ENCODE measurements at regions not wholly inside any gene's neighbourhood (a gene's known extent, or its start where the extent isn't known, plus 50 kb on each side); places are given as distances from the start of the nearest gene placed in this dataset.

GRCh38 chr13:83536153-83536552, 346.1 kb downstream of the SLITRK1 start:
- H3K23ac ChIP-seq (ENCODE audit: low read depth, low read length), result no peak overlapping the region
- CTCF ChIA-PET, result no interaction called here
- H3K9ac ChIP-seq (ENCODE audit: low read depth, low read length), result no peak overlapping the region
- no peak overlapping the region for H2AFZ ChIP-seq (replicated peaks; ENCODE audit: low read length, poor library complexity)
- no peak overlapping the region for H2BK20ac ChIP-seq (ENCODE audit: low read depth, low read length)
- H4K20me1 ChIP-seq (ENCODE audit: insufficient read depth, low read length), result no peaks in the 10 kb centered on the region
- H3K27me3 ChIP-seq (ENCODE audit: control insufficient read depth, insufficient read depth, low read length), result no peaks in the 10 kb centered on the region
- H3K9me1 ChIP-seq (ENCODE audit: insufficient read depth, low read length), result no peaks in the 10 kb centered on the region
- intact Hi-C loops (cut with micrococcal nuclease), result no loop called here
- TF ChIP-seq FOS (IDR thresholded peaks at IDR 0.05; ENCODE audit: low read depth, low read length) (no peak), CHD1 (IDR thresholded peaks at IDR 0.05; ENCODE audit: low read depth, low read length) (no peak), CTCF (conservative IDR thresholded peaks at IDR 0.05; ENCODE audit: low read depth, low read length) (no peak), BHLHE40 (IDR thresholded peaks at IDR 0.05; ENCODE audit: low read depth, low read length) (no peak), USF2 (IDR thresholded peaks at IDR 0.05; ENCODE audit: low read depth, low read length) (no peak), POLR2A (IDR thresholded peaks at IDR 0.05; ENCODE audit: low read depth, low read length) (no peak), NFE2L2 (IDR thresholded peaks at IDR 0.05; ENCODE audit: low read depth, low read length) (no peak), ELK1 (IDR thresholded peaks at IDR 0.05; ENCODE audit: borderline replicate concordance, low read depth, low read length) (no peak), RCOR1 (IDR thresholded peaks at IDR 0.05; ENCODE audit: insufficient replicate concordance, low read length) (no peak), CEBPB (IDR thresholded peaks at IDR 0.05; ENCODE audit: low read depth, low read length) (no peak), RAD21 (IDR thresholded peaks at IDR 0.05; ENCODE audit: low read length) (no peak), SMC3 (IDR thresholded peaks at IDR 0.05; ENCODE audit: low read depth, low read length) (no peak), MAZ (IDR thresholded peaks at IDR 0.05; ENCODE audit: borderline replicate concordance, low read depth, low read length) (no peak), MAFK (IDR thresholded peaks at IDR 0.05; ENCODE audit: low read depth, low read length) (no peak)
- no peak overlapping the region for H4K91ac ChIP-seq (ENCODE audit: insufficient read depth, low read depth, low read length)
- H2AK9ac ChIP-seq (replicated peaks; ENCODE audit: low read depth, low read length, poor library complexity), result no peak overlapping the region
- H3K36me3 ChIP-seq (ENCODE audit: control insufficient read depth, insufficient read depth, low read length), result no peaks in the 10 kb centered on the region
- BruUV-seq (replicated peaks), result no TSS peak
- H2BK5ac ChIP-seq (ENCODE audit: low read depth, low read length, poor library complexity, severe bottlenecking), result no peak overlapping the region
- H2AK5ac ChIP-seq (ENCODE audit: low read depth, low read length), result no peak overlapping the region
- H3K4me2 ChIP-seq (ENCODE audit: low read depth, low read length), result no peak overlapping the region
- H4K5ac ChIP-seq (ENCODE audit: low read depth, low read length), result no peak overlapping the region
- DNase-seq (no peak), ATAC-seq (ENCODE audit: low read depth) (no peak)
- H3K56ac ChIP-seq (ENCODE audit: extremely low read depth, insufficient read depth, low read length), result no peak overlapping the region
- POLR2A ChIA-PET (ENCODE audit: unreplicated experiment), result no interaction called here
- no peak overlapping the region for H4K8ac ChIP-seq (ENCODE audit: low read depth in 2 of 2, low read length in 2 of 2)
- dilution Hi-C loops (cut with HindIII; ENCODE audit: low sequenced_read_pairs, unreplicated experiment), result no loop called here
- no peak overlapping the region for H3K27ac ChIP-seq (ENCODE audit: insufficient read depth, low read length)
- H2BK15ac ChIP-seq (ENCODE audit: low read depth, low read length), result no peak overlapping the region
- H3K14ac ChIP-seq (replicated peaks; ENCODE audit: low read depth, low read length), result no peak overlapping the region
- no peak overlapping the region for H2BK120ac ChIP-seq (ENCODE audit: low read depth, low read length)
- no CpG with 5 or more reads among the region's 1 CpG for WGBS, 2 experiments (ENCODE audit: extremely low coverage in 2 of 2, insufficient read length in 1 of 2)
- H3K4me1 ChIP-seq (ENCODE audit: control insufficient read depth, insufficient read depth, low read length), result no peaks in the 10 kb centered on the region
- in situ Hi-C loops (cut with MboI; ENCODE audit: low sequenced_read_pairs), result no loop called here
- H3K18ac ChIP-seq (ENCODE audit: low read depth, low read length), result no peak overlapping the region
- no peak overlapping the region for H3K4me3 ChIP-seq (ENCODE audit: insufficient read depth, low read depth, low read length)
- 0 out of 2 replicates have a peak, but pooled peaks cover 2% of the 10 kb centered on the region for H3K9me3 ChIP-seq (ENCODE audit: control insufficient read depth, insufficient read depth, low read length)
- H3K4ac ChIP-seq (ENCODE audit: low read depth, low read length), result no peak overlapping the region
- H3K79me1 ChIP-seq (ENCODE audit: low read depth in 1 of 2, low read length in 2 of 2), result no peaks in the 10 kb centered on the region

Measured in IMR-90 (cell line).